ENCODE measurements at regions not wholly inside any gene's neighbourhood (a gene's known extent, or its start where the extent isn't known, plus 50 kb on each side); places are given as distances from the start of the nearest gene placed in this dataset.

DNA sequence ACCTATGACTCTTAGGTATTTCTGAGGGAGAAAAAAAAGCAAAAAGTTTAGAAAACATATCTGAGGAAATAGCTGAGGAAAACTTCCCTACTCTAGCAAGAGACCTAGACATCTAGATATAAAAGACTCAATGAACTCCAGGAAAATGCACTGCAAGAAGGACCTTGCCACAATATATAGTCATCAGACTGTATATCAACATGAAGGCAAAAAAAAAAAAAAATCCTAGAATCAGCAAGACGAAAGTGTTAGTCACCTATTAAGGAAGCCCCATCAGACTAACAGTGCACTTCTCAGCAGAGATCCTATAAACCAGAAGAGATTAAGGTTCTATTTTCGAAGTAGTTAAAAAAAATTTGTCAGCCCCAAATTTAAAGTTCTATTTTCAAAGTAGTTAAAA, 166.2 kb downstream of the TMEM38B start:
- Histone ChIP-seq H3K27me3 (no peaks in the 10 kb centered on the region), H3K4me1 (no peaks in the 10 kb centered on the region), H3K27ac (no peak overlapping the region), H3K4me3 (no peak overlapping the region), H3K9me3 (no peaks in the 10 kb centered on the region), H3K36me3 (no peaks in the 10 kb centered on the region)
- ATAC-seq (no peak), DNase-seq (no peak), FAIRE-seq (no peak)
- intact Hi-C loops (cut with DNase I) = no loop called here
- TF ChIP-seq, protein P1, sequence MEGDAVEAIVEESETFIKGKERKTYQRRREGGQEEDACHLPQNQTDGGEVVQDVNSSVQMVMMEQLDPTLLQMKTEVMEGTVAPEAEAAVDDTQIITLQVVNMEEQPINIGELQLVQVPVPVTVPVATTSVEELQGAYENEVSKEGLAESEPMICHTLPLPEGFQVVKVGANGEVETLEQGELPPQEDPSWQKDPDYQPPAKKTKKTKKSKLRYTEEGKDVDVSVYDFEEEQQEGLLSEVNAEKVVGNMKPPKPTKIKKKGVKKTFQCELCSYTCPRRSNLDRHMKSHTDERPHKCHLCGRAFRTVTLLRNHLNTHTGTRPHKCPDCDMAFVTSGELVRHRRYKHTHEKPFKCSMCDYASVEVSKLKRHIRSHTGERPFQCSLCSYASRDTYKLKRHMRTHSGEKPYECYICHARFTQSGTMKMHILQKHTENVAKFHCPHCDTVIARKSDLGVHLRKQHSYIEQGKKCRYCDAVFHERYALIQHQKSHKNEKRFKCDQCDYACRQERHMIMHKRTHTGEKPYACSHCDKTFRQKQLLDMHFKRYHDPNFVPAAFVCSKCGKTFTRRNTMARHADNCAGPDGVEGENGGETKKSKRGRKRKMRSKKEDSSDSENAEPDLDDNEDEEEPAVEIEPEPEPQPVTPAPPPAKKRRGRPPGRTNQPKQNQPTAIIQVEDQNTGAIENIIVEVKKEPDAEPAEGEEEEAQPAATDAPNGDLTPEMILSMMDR (IDR thresholded peaks at IDR 0.05) = no peak
- WGBS, 2 donors = 51 to 69% methylated on average over 2 of the region's 2 CpGs

DNA sequence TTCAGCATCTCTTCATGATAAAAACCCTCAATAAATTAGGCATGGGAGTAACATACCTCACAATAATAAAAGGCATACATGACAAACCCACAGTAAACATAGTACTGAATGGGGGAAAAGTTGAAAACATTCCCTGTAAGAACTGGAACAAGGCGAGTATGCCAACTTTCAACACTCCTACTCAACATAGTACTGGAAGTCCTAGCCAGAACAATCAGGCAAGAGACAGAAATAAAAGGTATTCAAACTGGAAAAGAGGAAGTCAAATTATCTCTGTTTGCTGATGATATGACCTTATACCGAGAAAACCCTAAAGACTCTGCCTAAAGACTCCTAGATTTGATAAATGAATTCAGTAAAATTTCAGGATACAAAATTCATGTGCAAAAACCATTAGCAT, 167.6 kb downstream of the TMEM38B start:
- TF ChIP-seq, protein P1 (IDR thresholded peaks at IDR 0.05) = no peak
- FAIRE-seq = no peak
- intact Hi-C loops (cut with DNase I) = no loop called here
- no peak overlapping the region for H3K27ac ChIP-seq
- WGBS, 2 donors = 37 to 46% methylated on average over 2 of the region's 2 CpGs
- H3K9me3 ChIP-seq = no peaks in the 10 kb centered on the region
- no peak for ATAC-seq
- H3K27me3 ChIP-seq = no peaks in the 10 kb centered on the region
- H3K4me3 ChIP-seq = no peak overlapping the region
- no peaks in the 10 kb centered on the region for H3K4me1 ChIP-seq
- no peak for DNase-seq
- no peaks in the 10 kb centered on the region for H3K36me3 ChIP-seq

DNA sequence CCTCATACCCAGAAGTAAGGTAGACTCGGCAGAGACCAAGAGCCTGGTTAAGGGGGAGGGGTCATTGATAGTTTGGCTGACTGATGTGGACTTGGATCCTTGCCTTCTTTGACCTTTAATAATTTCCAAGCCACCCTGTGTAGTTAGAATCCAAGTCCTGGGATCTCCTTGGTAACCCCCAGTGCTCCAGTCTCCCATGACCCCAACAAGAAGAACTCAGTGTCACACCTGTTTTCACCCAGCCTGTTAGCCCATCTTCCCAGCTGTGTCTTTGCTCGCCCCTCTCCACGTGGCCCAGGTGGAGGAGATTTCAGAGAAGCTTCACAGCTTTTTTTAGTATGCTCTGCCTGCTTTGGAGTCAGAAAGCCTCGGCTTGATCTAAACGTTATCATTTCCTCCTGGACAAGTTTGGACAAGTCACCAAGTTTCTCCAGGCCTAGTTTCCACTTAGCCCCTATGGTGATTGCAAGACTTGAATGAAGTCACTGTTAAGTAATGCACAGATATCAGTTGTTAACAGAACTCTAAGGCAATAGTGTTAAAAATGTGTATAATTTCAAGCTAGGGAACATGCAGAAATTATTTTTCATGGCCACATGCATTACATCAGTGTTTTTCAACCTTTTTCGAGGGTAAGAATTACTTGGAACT, 170.0 kb downstream of the TMEM38B start:
- TF ChIP-seq, protein P1 (IDR thresholded peaks at IDR 0.05) = no peak
- Histone ChIP-seq H3K9me3 (no peaks in the 10 kb centered on the region), H3K4me1 (no peaks in the 10 kb centered on the region), H3K27ac (no peak overlapping the region), H3K4me3 (no peak overlapping the region), H3K27me3 (no peaks in the 10 kb centered on the region), H3K36me3 (no peaks in the 10 kb centered on the region)
- FAIRE-seq (no peak), DNase-seq (no peak), ATAC-seq (no peak)
- 55 to 67% methylated on average over 6 of the region's 6 CpGs for WGBS, 2 donors
- intact Hi-C loops (cut with DNase I) = no loop called here

DNA sequence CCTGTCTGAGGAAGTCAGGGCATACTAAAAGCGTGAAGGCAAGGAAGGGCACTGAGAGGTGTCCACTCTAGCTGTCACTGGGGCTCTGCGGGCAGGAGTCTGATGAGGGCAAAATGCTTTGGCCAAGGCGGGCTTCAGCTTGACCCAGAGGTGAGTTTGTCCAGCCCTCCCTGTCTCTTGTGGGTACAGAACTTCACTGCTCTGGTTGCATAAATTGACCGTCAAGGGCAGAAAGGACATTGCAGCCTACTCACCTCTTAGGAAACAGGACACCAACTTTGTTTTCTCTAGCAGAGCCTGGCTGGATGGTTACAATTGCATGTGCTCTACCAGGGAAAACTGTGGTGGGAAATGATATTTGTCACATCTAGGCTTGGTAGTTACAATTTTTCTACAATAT, 170.9 kb downstream of the TMEM38B start:
- no peak for ATAC-seq

DNA sequence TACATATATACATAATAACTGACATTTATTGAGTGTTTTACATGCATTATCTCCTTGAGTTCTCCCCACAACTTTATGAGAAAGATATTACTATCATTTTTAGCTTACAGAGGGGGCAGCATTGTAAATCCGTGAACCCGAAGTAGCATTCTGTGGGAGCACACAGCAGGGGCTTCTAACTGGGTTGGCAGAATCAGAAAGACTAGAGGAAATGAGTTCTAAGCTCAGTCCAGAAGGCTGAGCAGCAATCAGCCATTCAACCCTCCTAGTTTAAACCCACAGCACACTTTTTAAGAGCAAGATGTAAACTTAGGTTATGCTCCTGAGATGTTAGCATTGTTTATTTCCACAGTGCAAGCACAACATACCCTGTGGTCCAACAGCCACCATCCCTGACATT, 177.2 kb downstream of the TMEM38B start:
- no peak overlapping the region for H3K4me3 ChIP-seq
- intact Hi-C loops (cut with DNase I) = no loop called here
- 22 to 24% methylated on average over 2 of the region's 2 CpGs for WGBS, 2 donors
- H3K27ac ChIP-seq = no peak overlapping the region
- H3K4me1 ChIP-seq = no peaks in the 10 kb centered on the region
- ATAC-seq (no peak), DNase-seq (no peak), FAIRE-seq (no peak)
- no peaks in the 10 kb centered on the region for H3K9me3 ChIP-seq
- TF ChIP-seq, protein P1 (IDR thresholded peaks at IDR 0.05) = no peak
- no peaks in the 10 kb centered on the region for H3K36me3 ChIP-seq
- H3K27me3 ChIP-seq = no peaks in the 10 kb centered on the region

More for the DNA sequence above, 170.9 kb downstream of the TMEM38B start:
- H3K36me3 ChIP-seq = no peaks in the 10 kb centered on the region
- DNase-seq (no peak), FAIRE-seq (no peak)
- no peak overlapping the region for H3K4me3 ChIP-seq
- intact Hi-C loops (cut with DNase I) = no loop called here
- H3K4me1 ChIP-seq = no peaks in the 10 kb centered on the region
- no peaks in the 10 kb centered on the region for H3K9me3 ChIP-seq
- WGBS, 2 donors = 75 to 85% methylated on average over 4 of the region's 4 CpGs
- H3K27ac ChIP-seq = no peak overlapping the region
- TF ChIP-seq, protein P1 (IDR thresholded peaks at IDR 0.05) = no peak
- H3K27me3 ChIP-seq = no peaks in the 10 kb centered on the region
